ENCODE measurements at regions not wholly inside any gene's neighbourhood (a gene's known extent, or its start where the extent isn't known, plus 50 kb on each side); places are given as distances from the start of the nearest gene placed in this dataset.

DNA sequence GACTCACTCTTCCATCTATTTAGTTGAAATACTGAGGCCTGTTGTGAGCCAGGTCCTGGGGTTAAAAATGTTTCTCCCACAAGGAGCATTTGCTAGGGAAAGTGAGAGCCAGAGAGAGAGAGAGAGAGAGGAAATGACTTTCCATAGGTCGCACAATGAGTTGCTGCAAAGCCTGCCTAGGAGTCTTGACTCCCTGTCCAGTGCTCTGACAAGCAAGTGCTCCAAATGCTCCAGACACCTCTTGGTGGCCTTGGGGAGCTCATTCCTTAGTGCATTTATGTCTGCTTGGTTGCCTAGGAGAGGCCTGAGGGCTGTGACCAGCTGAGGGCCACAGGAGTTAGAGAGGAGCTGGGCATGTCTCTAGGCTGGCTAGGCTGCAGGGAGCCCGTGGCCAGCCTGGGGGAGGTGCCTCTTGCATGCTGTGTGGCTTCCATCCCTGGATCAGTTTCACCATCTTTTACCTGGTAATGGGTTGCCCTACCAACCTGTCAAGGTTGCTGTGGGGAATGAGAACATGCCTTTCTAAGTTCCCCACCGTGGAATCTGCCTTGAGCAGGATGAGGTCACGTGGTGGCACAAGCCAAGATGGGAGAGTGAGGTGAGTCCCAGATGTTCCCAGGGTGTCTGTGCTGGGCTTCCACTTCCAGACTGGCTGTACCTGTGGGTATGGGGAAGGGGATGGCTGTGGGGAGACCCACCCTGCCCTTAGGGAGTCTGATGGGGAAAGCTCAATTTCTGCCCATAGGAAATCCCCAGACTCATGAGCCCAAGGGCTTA, 105.0 kb downstream of the VEGFA start:
- Histone ChIP-seq H4K20me1 (replicated peaks; ENCODE audit: control insufficient read depth, extremely low read depth, insufficient read depth, low read length) (no peaks in the 10 kb centered on the region), H2AFZ (ENCODE audit: low read depth, low read length) (no peak overlapping the region), H3K4me2 (ENCODE audit: insufficient read depth, low read length) (no peak overlapping the region), H3K9me3 (replicated peaks; ENCODE audit: control insufficient read depth, insufficient read depth, low read length) (no peaks in the 10 kb centered on the region), H3K27ac (ENCODE audit: insufficient read depth, low read depth, low read length) (no peak overlapping the region), H3K79me2 (ENCODE audit: control insufficient read depth, insufficient read depth, low read length) (no peaks in the 10 kb centered on the region), H3K27me3 (ENCODE audit: control insufficient read depth in 2 of 2, insufficient read depth in 2 of 2, low read length in 2 of 2) (peaks cover 2 to 15% of the 10 kb centered on the region in 2 experiments), H3K4me1 (ENCODE audit: control insufficient read depth, extremely low read depth, insufficient read depth, low read length) (no peaks in the 10 kb centered on the region), H3K9me1 (replicated peaks; ENCODE audit: control insufficient read depth, extremely low read depth, insufficient read depth, low read length) (no peaks in the 10 kb centered on the region), H3K36me3 (ENCODE audit: control insufficient read depth in 2 of 2, extremely low read depth in 1 of 2, insufficient read depth in 2 of 2, low read length in 2 of 2) (no peaks in the 10 kb centered on the region), H3K9ac (replicated peaks; ENCODE audit: extremely low read depth, insufficient read depth, low read length) (no peak overlapping the region), H3K4me3 (replicated peaks in 1 of 3; ENCODE audit: insufficient read depth in 1 of 3, low read depth in 1 of 3, low read length in 3 of 3) (no peak overlapping the region)
- no TSS peak for BruUV-seq (replicated peaks)
- DNase-seq (ENCODE audit: low read depth, low spot score) (no peak), FAIRE-seq (no peak)
- TF ChIP-seq MYC (IDR thresholded peaks at IDR 0.05; ENCODE audit: low read depth, low read length) (no peak), FOS (IDR thresholded peaks at IDR 0.05; ENCODE audit: borderline replicate concordance, insufficient read depth, low read length) (no peak), EZH2 (IDR thresholded peaks at IDR 0.05; ENCODE audit: borderline replicate concordance, low read depth, low read length, severe bottlenecking) (no peak), POLR2AphosphoS5 (IDR thresholded peaks at IDR 0.05; ENCODE audit: insufficient read depth, low read depth, low read length) (no peak)
- TF ChIP-seq, protein P1, sequence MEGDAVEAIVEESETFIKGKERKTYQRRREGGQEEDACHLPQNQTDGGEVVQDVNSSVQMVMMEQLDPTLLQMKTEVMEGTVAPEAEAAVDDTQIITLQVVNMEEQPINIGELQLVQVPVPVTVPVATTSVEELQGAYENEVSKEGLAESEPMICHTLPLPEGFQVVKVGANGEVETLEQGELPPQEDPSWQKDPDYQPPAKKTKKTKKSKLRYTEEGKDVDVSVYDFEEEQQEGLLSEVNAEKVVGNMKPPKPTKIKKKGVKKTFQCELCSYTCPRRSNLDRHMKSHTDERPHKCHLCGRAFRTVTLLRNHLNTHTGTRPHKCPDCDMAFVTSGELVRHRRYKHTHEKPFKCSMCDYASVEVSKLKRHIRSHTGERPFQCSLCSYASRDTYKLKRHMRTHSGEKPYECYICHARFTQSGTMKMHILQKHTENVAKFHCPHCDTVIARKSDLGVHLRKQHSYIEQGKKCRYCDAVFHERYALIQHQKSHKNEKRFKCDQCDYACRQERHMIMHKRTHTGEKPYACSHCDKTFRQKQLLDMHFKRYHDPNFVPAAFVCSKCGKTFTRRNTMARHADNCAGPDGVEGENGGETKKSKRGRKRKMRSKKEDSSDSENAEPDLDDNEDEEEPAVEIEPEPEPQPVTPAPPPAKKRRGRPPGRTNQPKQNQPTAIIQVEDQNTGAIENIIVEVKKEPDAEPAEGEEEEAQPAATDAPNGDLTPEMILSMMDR (IDR thresholded peaks at IDR 0.05; ENCODE audit: extremely low read depth in 1 of 2, insufficient read depth in 1 of 2, low read depth in 1 of 2, low read length in 2 of 2), result no peak
- TF ChIP-seq, protein P2, sequence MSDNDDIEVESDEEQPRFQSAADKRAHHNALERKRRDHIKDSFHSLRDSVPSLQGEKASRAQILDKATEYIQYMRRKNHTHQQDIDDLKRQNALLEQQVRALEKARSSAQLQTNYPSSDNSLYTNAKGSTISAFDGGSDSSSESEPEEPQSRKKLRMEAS (IDR thresholded peaks at IDR 0.05; ENCODE audit: insufficient read depth, insufficient read length), result no peak
- intact Hi-C loops (cut with micrococcal nuclease), result no loop called here
- POLR2A ChIA-PET, result interaction anchor here (0.6 kb wide), 1 partner anchor 86 kb away, joined by 5 read pairs; no protein-coding TSS in a partner anchor
- dilution Hi-C loops (cut with MboI; ENCODE audit: extremely low pct_ligation_motif_present, low sequenced_read_pairs), result no loop called here
- CTCF ChIA-PET, result interaction anchor here (1.1 kb wide), 1 partner anchor 9 kb away, joined by 3 read pairs; no protein-coding TSS in a partner anchor

Measured in endothelial cell of umbilical vein (primary cell).